CD8-positive, alpha-beta memory T cell (primary cell): ENCODE measurements at regions not wholly inside any gene's neighbourhood (a gene's known extent, or its start where the extent isn't known, plus 50 kb on each side); places are given as distances from the start of the nearest gene placed in this dataset.
A peak's percentile ranks its signal among the peaks of the same experiment; 100 is the strongest.

Source experiments
- CTCF ChIA-PET: fragments of 350-600 bp; sonication (Branson Sonifier 250); formaldehyde crosslinking; loops from one replicate; lab custom pipeline; 2021; ENCODE audit warnings: antibody characterized with exemption; lab: Charles Lee
- POLR2A ChIA-PET: fragments of 350-600 bp; sonication (Branson Sonifier 250); formaldehyde crosslinking; loops from one replicate; lab custom pipeline; 2021; ENCODE audit warnings: antibody characterized with exemption; lab: Charles Lee
- DNase-seq, 5 donors: peaks; one replicate each; pipeline versions ENCODE4 v3.0.0 to v3.0.0-alpha.2; 2020 to 2022; ENCODE audit warnings: mixed read lengths in 1 of 5
- H3K27ac ChIP-seq: one replicate; pipeline ENCODE4 v1.7.0; 2013; ENCODE audit warnings: low read depth, mild to moderate bottlenecking, low read length, moderate library complexity
- H3K27me3 ChIP-seq: 2 replicates; pipeline ENCODE4 v1.7.0; 2013; ENCODE audit warnings: low read length, mild to moderate bottlenecking; ENCODE audit not compliant: insufficient read depth, poor library complexity, severe bottlenecking
- H3K36me3 ChIP-seq: 2 replicates; pipeline ENCODE4 v1.7.0; 2013; ENCODE audit warnings: mild to moderate bottlenecking, low read length, moderate library complexity; ENCODE audit not compliant: insufficient read depth
- H3K4me1 ChIP-seq: 2 replicates; pipeline ENCODE4 v1.7.0; 2013; ENCODE audit warnings: mild to moderate bottlenecking, low read length, moderate library complexity; ENCODE audit not compliant: insufficient read depth
- H3K4me3 ChIP-seq: 2 replicates; pipeline ENCODE4 v1.7.0; 2013; ENCODE audit warnings: mild to moderate bottlenecking, low read length
- H3K9me3 ChIP-seq: 2 replicates; pipeline ENCODE4 v1.7.0; 2013; ENCODE audit warnings: mild to moderate bottlenecking, low read length
- H3K27ac Mint-ChIP-seq, 8 donors: one replicate each; pipeline ENCODE4 v1.8.0; 2020 to 2021; ENCODE audit warnings: mixed read lengths in 8 of 8, mild to moderate bottlenecking in 6 of 8, inconsistent platforms in 3 of 8, moderate library complexity in 3 of 8
- H3K27me3 Mint-ChIP-seq, 2 donors: one replicate each; pipeline ENCODE4 v1.8.0; 2020 to 2021; ENCODE audit warnings: mixed read lengths in 2 of 2, mild to moderate bottlenecking in 1 of 2, moderate library complexity in 1 of 2
- H3K36me3 Mint-ChIP-seq, 3 donors: one replicate each; pipeline ENCODE4 v1.8.0; 2020 to 2021; ENCODE audit warnings: mixed read lengths in 3 of 3, inconsistent platforms in 1 of 3, mild to moderate bottlenecking in 1 of 3
- H3K4me1 Mint-ChIP-seq, 3 donors: one replicate each; pipeline ENCODE4 v1.8.0; 2020 to 2021; ENCODE audit warnings: mixed read lengths in 3 of 3, inconsistent platforms in 1 of 3, mild to moderate bottlenecking in 1 of 3
- H3K4me3 Mint-ChIP-seq, 7 donors: one replicate each; pipeline ENCODE4 v1.8.0; 2020 to 2021; ENCODE audit warnings: mixed read lengths in 7 of 7, mild to moderate bottlenecking in 6 of 7, moderate library complexity in 4 of 7, inconsistent platforms in 2 of 7
- H3K9me3 Mint-ChIP-seq, 5 donors: one replicate each; pipeline ENCODE4 v1.8.0; 2020 to 2022; ENCODE audit warnings: mixed read lengths in 5 of 5, mild to moderate bottlenecking in 3 of 5, moderate library complexity in 2 of 5, inconsistent platforms in 1 of 5

DNA sequence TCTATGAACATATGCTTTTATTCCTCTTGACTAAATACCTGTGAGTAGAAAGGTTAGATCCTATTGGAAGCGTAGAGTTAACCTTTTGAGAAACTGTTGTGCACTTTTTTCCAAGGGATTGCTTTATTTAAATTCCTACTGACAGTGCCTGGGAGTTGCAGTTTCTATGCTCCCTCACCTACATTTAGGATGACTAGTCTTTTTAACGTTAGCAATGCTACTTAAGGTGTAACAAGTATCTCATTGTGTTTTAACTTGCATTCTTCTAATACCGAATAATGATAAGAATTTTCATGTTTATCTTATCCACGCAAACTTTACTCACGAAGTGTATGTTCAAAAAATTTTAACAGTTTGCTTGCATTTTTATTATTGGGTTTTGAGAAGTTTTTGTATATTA lies 1123.9 kb upstream of the PCDH7 start:
- no peaks in the 10 kb centered on the region for H3K36me3 Mint-ChIP-seq
- H3K27me3 Mint-ChIP-seq, result no peaks in the 10 kb centered on the region
- H3K27me3 ChIP-seq, result no peaks in the 10 kb centered on the region
- H3K4me1 ChIP-seq, result no peaks in the 10 kb centered on the region
- no peak overlapping the region for H3K4me3 ChIP-seq
- no peak overlapping the region for H3K27ac ChIP-seq
- POLR2A ChIA-PET, result no interaction called here
- H3K27ac Mint-ChIP-seq, result no peak overlapping the region
- CTCF ChIA-PET, result no interaction called here
- peaks cover 3% of the 10 kb centered on the region for H3K9me3 ChIP-seq
- peaks cover 6 to 18% (median 10%) of the 10 kb centered on the region in 5 donors for H3K9me3 Mint-ChIP-seq
- H3K36me3 ChIP-seq, result no peaks in the 10 kb centered on the region
- H3K4me3 Mint-ChIP-seq, result no peak overlapping the region
- no peak for DNase-seq
- H3K4me1 Mint-ChIP-seq, result no peaks in the 10 kb centered on the region

- Mint-ChIP-seq H3K27me3 (no peaks in the 10 kb centered on the region), H3K4me1 (no peaks in the 10 kb centered on the region), H3K36me3 (no peaks in the 10 kb centered on the region), H3K4me3 (no peak overlapping the region), H3K27ac (no peak overlapping the region), H3K9me3 (peaks cover 0 to 23% (median 8%) of the 10 kb centered on the region in 5 donors)
- no peaks in the 10 kb centered on the region for H3K27me3 ChIP-seq
- no peak for DNase-seq
- H3K9me3 ChIP-seq, result no peaks in the 10 kb centered on the region
- ChIA-PET CTCF (no interaction called here), POLR2A (no interaction called here)
- H3K27ac ChIP-seq, result no peak overlapping the region
- no peak overlapping the region for H3K4me3 ChIP-seq
- no peaks in the 10 kb centered on the region for H3K4me1 ChIP-seq
- no peaks in the 10 kb centered on the region for H3K36me3 ChIP-seq
Observed at GRCh38 chr4:29619168-29619567, 1101.0 kb upstream of the PCDH7 start.

DNA sequence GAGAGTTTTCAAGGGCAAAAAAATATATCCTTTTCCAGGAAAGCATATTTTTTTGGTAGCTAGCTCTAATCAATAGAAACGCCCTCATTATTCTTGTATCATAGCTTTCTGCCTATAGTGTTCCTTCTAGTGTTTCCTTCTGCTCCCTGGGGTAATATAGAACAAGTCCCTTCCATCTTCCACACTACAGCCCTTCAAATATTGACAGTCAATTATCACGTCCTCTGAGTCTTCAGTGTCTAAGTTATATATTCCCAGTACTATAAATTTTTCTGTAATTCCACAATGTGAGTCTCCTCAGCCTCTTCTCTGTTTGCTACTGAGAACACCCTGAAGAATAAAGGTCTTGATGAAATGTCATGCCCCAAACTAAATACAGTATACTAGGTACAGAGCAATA lies 1088.0 kb upstream of the PCDH7 start:
- no peaks in the 10 kb centered on the region for H3K27me3 ChIP-seq
- no peak overlapping the region for H3K4me3 ChIP-seq
- Mint-ChIP-seq H3K4me3 (no peak overlapping the region), H3K4me1 (no peaks in the 10 kb centered on the region), H3K27me3 (no peaks in the 10 kb centered on the region), H3K27ac (no peak overlapping the region), H3K36me3 (peaks cover 0 to 2% (median 0%) of the 10 kb centered on the region in 3 donors), H3K9me3 (peaks cover 3 to 13% (median 7%) of the 10 kb centered on the region in 5 donors)
- no peaks in the 10 kb centered on the region for H3K9me3 ChIP-seq
- H3K27ac ChIP-seq, result no peak overlapping the region
- H3K4me1 ChIP-seq, result no peaks in the 10 kb centered on the region
- H3K36me3 ChIP-seq, result no peaks in the 10 kb centered on the region
- DNase-seq, result no peak
- ChIA-PET CTCF (no interaction called here), POLR2A (no interaction called here)

GRCh38 chr4:29636961-29637360 lies 1083.2 kb upstream of the PCDH7 start:
- Histone ChIP-seq H3K36me3 (no peaks in the 10 kb centered on the region), H3K4me3 (no peak overlapping the region), H3K27ac (no peak overlapping the region), H3K4me1 (no peaks in the 10 kb centered on the region), H3K27me3 (no peaks in the 10 kb centered on the region), H3K9me3 (no peaks in the 10 kb centered on the region)
- no peaks in the 10 kb centered on the region for H3K27me3 Mint-ChIP-seq
- ChIA-PET CTCF (no interaction called here), POLR2A (no interaction called here)
- H3K27ac Mint-ChIP-seq, result peak overlapping the region in 1 of 8 donors; percentile 11
- DNase-seq, result no peak
- H3K36me3 Mint-ChIP-seq, result no peaks in the 10 kb centered on the region
- peaks cover 0 to 12% (median 3%) of the 10 kb centered on the region in 5 donors for H3K9me3 Mint-ChIP-seq
- no peaks in the 10 kb centered on the region for H3K4me1 Mint-ChIP-seq
- H3K4me3 Mint-ChIP-seq, result no peak overlapping the region

- DNase-seq, result no peak
- POLR2A ChIA-PET, result no interaction called here
Observed at GRCh38 chr4:29653221-29653620, 1066.9 kb upstream of the PCDH7 start.

GRCh38 chr4:29680644-29681043 lies 1039.5 kb upstream of the PCDH7 start:
- H3K27me3 ChIP-seq, result no peaks in the 10 kb centered on the region
- no peak for DNase-seq
- no peak overlapping the region for H3K27ac ChIP-seq
- ChIA-PET POLR2A (no interaction called here), CTCF (no interaction called here)
- Mint-ChIP-seq H3K36me3 (no peaks in the 10 kb centered on the region), H3K4me1 (no peaks in the 10 kb centered on the region), H3K27me3 (no peaks in the 10 kb centered on the region), H3K4me3 (no peak overlapping the region), H3K9me3 (peaks cover 1 to 39% (median 26%) of the 10 kb centered on the region in 5 donors), H3K27ac (no peak overlapping the region)
- H3K4me3 ChIP-seq, result no peak overlapping the region
- H3K36me3 ChIP-seq, result no peaks in the 10 kb centered on the region
- H3K9me3 ChIP-seq, result no peaks in the 10 kb centered on the region
- no peaks in the 10 kb centered on the region for H3K4me1 ChIP-seq

More at GRCh38 chr4:29653221-29653620, 1066.9 kb upstream of the PCDH7 start:
- Histone ChIP-seq H3K4me3 (no peak overlapping the region), H3K9me3 (no peaks in the 10 kb centered on the region), H3K36me3 (no peaks in the 10 kb centered on the region), H3K27me3 (no peaks in the 10 kb centered on the region), H3K4me1 (no peaks in the 10 kb centered on the region), H3K27ac (no peak overlapping the region)
- no peak overlapping the region for H3K27ac Mint-ChIP-seq
- no peaks in the 10 kb centered on the region for H3K27me3 Mint-ChIP-seq
- H3K4me1 Mint-ChIP-seq, result no peaks in the 10 kb centered on the region
- H3K36me3 Mint-ChIP-seq, result no peaks in the 10 kb centered on the region
- peaks cover 4 to 19% (median 7%) of the 10 kb centered on the region in 5 donors for H3K9me3 Mint-ChIP-seq
- CTCF ChIA-PET, result no interaction called here
- H3K4me3 Mint-ChIP-seq, result no peak overlapping the region

GRCh38 chr4:29704059-29704458 lies 1016.1 kb upstream of the PCDH7 start:
- no peaks in the 10 kb centered on the region for H3K27me3 ChIP-seq
- no peak for DNase-seq
- H3K4me3 ChIP-seq, result no peak overlapping the region
- H3K36me3 ChIP-seq, result no peaks in the 10 kb centered on the region
- H3K9me3 ChIP-seq, result no peaks in the 10 kb centered on the region
- H3K4me1 Mint-ChIP-seq, result no peaks in the 10 kb centered on the region
- H3K4me3 Mint-ChIP-seq, result no peak overlapping the region
- H3K27ac ChIP-seq, result no peak overlapping the region
- ChIA-PET CTCF (no interaction called here), POLR2A (no interaction called here)
- H3K36me3 Mint-ChIP-seq, result no peaks in the 10 kb centered on the region
- H3K9me3 Mint-ChIP-seq, result peaks cover 13 to 34% (median 16%) of the 10 kb centered on the region in 5 donors
- no peaks in the 10 kb centered on the region for H3K4me1 ChIP-seq
- H3K27ac Mint-ChIP-seq, result no peak overlapping the region
- H3K27me3 Mint-ChIP-seq, result no peaks in the 10 kb centered on the region

DNA sequence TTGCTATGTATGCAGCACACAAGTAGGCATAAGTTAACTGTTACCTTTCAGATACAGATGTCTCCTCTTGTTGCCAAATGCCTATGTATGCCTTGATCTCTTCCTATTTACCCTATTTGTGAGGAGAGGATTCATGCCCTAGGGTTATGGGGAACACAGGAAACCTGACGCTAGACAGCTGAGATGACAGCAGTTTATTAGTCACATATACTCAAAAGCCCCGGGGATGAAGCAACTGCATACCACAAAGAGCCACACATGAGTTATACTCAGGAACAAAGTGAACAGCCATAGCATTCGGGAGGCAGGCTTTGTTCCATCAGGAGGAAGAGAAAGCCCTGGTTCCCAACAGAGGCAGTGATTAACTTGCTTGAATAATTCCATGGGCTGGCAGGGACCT lies 1011.7 kb upstream of the PCDH7 start:
- Histone ChIP-seq H3K36me3 (no peaks in the 10 kb centered on the region), H3K27ac (no peak overlapping the region), H3K9me3 (no peaks in the 10 kb centered on the region), H3K4me1 (no peaks in the 10 kb centered on the region), H3K27me3 (no peaks in the 10 kb centered on the region), H3K4me3 (no peak overlapping the region)
- DNase-seq, result no peak
- ChIA-PET CTCF (no interaction called here), POLR2A (no interaction called here)
- Mint-ChIP-seq H3K27ac (no peak overlapping the region), H3K36me3 (no peaks in the 10 kb centered on the region), H3K9me3 (peaks cover 4 to 35% (median 15%) of the 10 kb centered on the region in 5 donors), H3K4me1 (no peaks in the 10 kb centered on the region), H3K4me3 (no peak overlapping the region), H3K27me3 (no peaks in the 10 kb centered on the region)

- no peaks in the 10 kb centered on the region for H3K4me1 Mint-ChIP-seq
- CTCF ChIA-PET, result no interaction called here
- no peak for DNase-seq
- Histone ChIP-seq H3K9me3 (no peaks in the 10 kb centered on the region), H3K4me1 (no peaks in the 10 kb centered on the region), H3K27me3 (no peaks in the 10 kb centered on the region), H3K4me3 (no peak overlapping the region), H3K27ac (no peak overlapping the region), H3K36me3 (no peaks in the 10 kb centered on the region)
- H3K27ac Mint-ChIP-seq, result no peak overlapping the region
- peaks cover 4 to 28% (median 19%) of the 10 kb centered on the region in 5 donors for H3K9me3 Mint-ChIP-seq
- no peaks in the 10 kb centered on the region for H3K36me3 Mint-ChIP-seq
- POLR2A ChIA-PET, result no interaction called here
- no peak overlapping the region for H3K4me3 Mint-ChIP-seq
- no peaks in the 10 kb centered on the region for H3K27me3 Mint-ChIP-seq
Observed at GRCh38 chr4:29710519-29710918, 1009.6 kb upstream of the PCDH7 start.
